ENCODE measurements at regions not wholly inside any gene's neighbourhood (a gene's known extent, or its start where the extent isn't known, plus 50 kb on each side); places are given as distances from the start of the nearest gene placed in this dataset.

DNA sequence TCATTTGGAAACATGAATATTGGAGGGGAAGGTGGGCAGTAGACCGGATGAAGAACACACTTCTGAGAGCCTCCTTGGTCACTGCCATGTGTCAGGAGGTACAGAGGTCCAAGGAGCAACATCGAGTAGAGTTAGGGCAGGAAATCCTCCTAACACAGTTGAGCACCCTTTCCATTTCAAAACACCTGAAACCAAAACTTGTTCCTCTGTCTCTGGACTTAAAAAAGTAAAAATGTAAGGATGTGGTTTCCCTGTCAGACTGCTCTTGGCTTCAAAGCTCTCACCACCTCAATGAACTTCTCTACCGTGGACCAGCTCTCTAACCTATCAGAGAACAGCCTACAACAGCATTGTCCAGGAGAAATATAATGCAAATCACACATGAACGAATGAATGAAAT, 573.9 kb downstream of the NOVA1 start:
- H3K9ac ChIP-seq (ENCODE audit: low read length) = no peak overlapping the region
- POLR2A ChIA-PET = no interaction called here
- H3K27me3 ChIP-seq (ENCODE audit: insufficient read depth, low read length) = no peaks in the 10 kb centered on the region
- H3K79me2 ChIP-seq (ENCODE audit: insufficient read depth, low read length) = no peaks in the 10 kb centered on the region
- intact Hi-C loops (cut with micrococcal nuclease) = no loop called here
- no peaks in the 10 kb centered on the region for H3K4me1 ChIP-seq (ENCODE audit: control insufficient read depth in 1 of 2, insufficient read depth in 2 of 2, low read length in 2 of 2)
- TF ChIP-seq, protein P1, sequence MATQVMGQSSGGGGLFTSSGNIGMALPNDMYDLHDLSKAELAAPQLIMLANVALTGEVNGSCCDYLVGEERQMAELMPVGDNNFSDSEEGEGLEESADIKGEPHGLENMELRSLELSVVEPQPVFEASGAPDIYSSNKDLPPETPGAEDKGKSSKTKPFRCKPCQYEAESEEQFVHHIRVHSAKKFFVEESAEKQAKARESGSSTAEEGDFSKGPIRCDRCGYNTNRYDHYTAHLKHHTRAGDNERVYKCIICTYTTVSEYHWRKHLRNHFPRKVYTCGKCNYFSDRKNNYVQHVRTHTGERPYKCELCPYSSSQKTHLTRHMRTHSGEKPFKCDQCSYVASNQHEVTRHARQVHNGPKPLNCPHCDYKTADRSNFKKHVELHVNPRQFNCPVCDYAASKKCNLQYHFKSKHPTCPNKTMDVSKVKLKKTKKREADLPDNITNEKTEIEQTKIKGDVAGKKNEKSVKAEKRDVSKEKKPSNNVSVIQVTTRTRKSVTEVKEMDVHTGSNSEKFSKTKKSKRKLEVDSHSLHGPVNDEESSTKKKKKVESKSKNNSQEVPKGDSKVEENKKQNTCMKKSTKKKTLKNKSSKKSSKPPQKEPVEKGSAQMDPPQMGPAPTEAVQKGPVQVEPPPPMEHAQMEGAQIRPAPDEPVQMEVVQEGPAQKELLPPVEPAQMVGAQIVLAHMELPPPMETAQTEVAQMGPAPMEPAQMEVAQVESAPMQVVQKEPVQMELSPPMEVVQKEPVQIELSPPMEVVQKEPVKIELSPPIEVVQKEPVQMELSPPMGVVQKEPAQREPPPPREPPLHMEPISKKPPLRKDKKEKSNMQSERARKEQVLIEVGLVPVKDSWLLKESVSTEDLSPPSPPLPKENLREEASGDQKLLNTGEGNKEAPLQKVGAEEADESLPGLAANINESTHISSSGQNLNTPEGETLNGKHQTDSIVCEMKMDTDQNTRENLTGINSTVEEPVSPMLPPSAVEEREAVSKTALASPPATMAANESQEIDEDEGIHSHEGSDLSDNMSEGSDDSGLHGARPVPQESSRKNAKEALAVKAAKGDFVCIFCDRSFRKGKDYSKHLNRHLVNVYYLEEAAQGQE (IDR thresholded peaks at IDR 0.05; ENCODE audit: low read depth) = no peak
- TF ChIP-seq ELF1 (IDR thresholded peaks at IDR 0.05; ENCODE audit: borderline replicate concordance, low read depth) = no peak
- TF ChIP-seq POLR2A (IDR thresholded peaks at IDR 0.05; ENCODE audit: borderline replicate concordance, extremely low read depth, insufficient read depth, insufficient read length) = no peak
- no peak for TF ChIP-seq CBX3 (IDR thresholded peaks at IDR 0.05; ENCODE audit: low read depth)
- TF ChIP-seq ZBTB33 (IDR thresholded peaks at IDR 0.05; ENCODE audit: extremely low read depth, insufficient replicate concordance, low read length) = no peak
- TF ChIP-seq ZNF274 (IDR thresholded peaks at IDR 0.05; ENCODE audit: low read depth, low read length) = no peak
- no peak for TF ChIP-seq POLR2AphosphoS5 (IDR thresholded peaks at IDR 0.05; ENCODE audit: low read depth, low read length)
- TF ChIP-seq JUND (IDR thresholded peaks at IDR 0.05) = no peak
- no peak for TF ChIP-seq SP1 (IDR thresholded peaks at IDR 0.05; ENCODE audit: low read depth)
- TF ChIP-seq EZH2 (IDR thresholded peaks at IDR 0.05) = no peak
- no peak for TF ChIP-seq ZFX (IDR thresholded peaks at IDR 0.05)
- no peak for TF ChIP-seq SRF (IDR thresholded peaks at IDR 0.05; ENCODE audit: low read depth)
- TF ChIP-seq EZH2phosphoT487 (IDR thresholded peaks at IDR 0.05; ENCODE audit: borderline replicate concordance) = no peak
- TF ChIP-seq FOSL1 (IDR thresholded peaks at IDR 0.05; ENCODE audit: low read depth) = no peak
- TF ChIP-seq SIN3A (IDR thresholded peaks at IDR 0.05; ENCODE audit: low read depth) = no peak
- no peak for TF ChIP-seq RAD21 (IDR thresholded peaks at IDR 0.05; ENCODE audit: low read depth)
- peaks cover 16 to 42% of the 10 kb centered on the region in 2 experiments; a peak in 2 of 4 replicates for H3K9me3 ChIP-seq (ENCODE audit: control insufficient read depth in 1 of 2, insufficient read depth in 1 of 2, low read depth in 1 of 2, low read length in 2 of 2)
- no TSS peak for BruUV-seq (replicated peaks)
- no peak overlapping the region for H3K4me2 ChIP-seq (ENCODE audit: low read length)
- RAD21 ChIA-PET (ENCODE audit: low non-redundant PET in 1 of 2, low total read pairs in 2 of 2, uncharacterized antibody in 2 of 2, unreplicated experiment in 2 of 2) = no interaction called here
- H3K27ac ChIP-seq (ENCODE audit: low read depth, low read length) = no peak overlapping the region
- no peaks in the 10 kb centered on the region for H3K36me3 ChIP-seq (ENCODE audit: control insufficient read depth in 1 of 2, insufficient read depth in 2 of 2, low read length in 2 of 2)
- no peaks in the 10 kb centered on the region for H3K9me2 ChIP-seq (ENCODE audit: insufficient read depth)
- no peaks in the 10 kb centered on the region for H4K20me1 ChIP-seq (ENCODE audit: insufficient read depth)
- no peak overlapping the region for H3K4me3 ChIP-seq (replicated peaks in 1 of 2; ENCODE audit: low read depth in 1 of 2, low read length in 2 of 2)
- CTCF ChIA-PET = no interaction called here
- no peak overlapping the region for H2AFZ ChIP-seq (ENCODE audit: low read depth, low read length, poor library complexity, severe bottlenecking)
- no peak for ATAC-seq
- DNase-seq (ENCODE audit: low read depth, low spot score) = no peak

Measured in HCT116 (cell line).